ENCODE measurements at regions not wholly inside any gene's neighbourhood (a gene's known extent, or its start where the extent isn't known, plus 50 kb on each side); places are given as distances from the start of the nearest gene placed in this dataset.

DNA sequence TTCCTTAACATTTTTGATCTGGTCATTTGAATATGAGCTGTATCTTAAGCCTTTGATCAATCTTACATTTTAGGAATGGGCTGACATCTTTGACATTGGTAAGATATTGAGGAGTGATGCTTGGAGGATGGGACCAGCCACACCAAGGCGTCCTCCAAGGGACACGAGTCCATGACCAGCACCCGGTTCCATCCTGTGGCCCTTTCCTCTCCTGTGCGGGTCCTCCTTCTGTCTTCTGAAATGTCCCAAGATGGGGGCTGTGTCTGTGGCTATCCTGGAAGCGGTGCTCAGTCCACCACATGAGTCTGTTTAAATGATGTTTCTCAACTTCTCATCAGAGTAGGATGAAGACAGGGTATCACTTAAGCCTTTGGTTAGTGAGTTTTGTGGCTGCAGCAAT lies 67.3 kb upstream of the SHH start:
- 86 to 95% (median 91%) methylated on average over 5 of the region's 5 CpGs for WGBS, 3 donors
- intact Hi-C loops (cut with DNase I), result no loop called here
- no peaks in the 10 kb centered on the region for H3K36me3 ChIP-seq

DNA sequence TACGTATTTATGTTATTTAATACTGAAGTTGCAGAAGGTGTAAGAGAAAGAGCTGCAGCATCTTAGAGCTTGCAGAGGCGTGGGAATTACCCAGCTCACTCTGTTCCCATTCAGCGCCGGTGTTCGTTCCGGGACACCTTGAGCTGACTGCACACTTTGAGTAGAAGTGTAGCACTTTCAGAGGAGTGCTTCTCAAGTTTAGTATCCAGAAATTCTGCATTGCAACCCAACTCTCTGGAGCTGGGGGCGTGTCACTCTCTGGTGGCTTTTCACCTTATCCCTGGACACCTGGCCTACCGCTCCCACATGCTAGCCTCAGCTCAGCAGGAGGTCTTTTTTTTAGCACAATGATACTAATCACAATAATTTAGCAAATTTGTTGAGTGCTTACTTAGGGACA lies 66.4 kb upstream of the SHH start:
- no peak overlapping the region for H3K4me3 ChIP-seq
- no peaks in the 10 kb centered on the region for H3K36me3 ChIP-seq
- intact Hi-C loops (cut with DNase I), result no loop called here
- no peak overlapping the region for H3K27ac ChIP-seq
- no peaks in the 10 kb centered on the region for H3K4me1 ChIP-seq (ENCODE audit: insufficient read depth)
- 82 to 93% (median 83%) methylated on average over 8 of the region's 8 CpGs for WGBS, 3 donors
- no peak for DNase-seq
- H3K9me3 ChIP-seq, result no peaks in the 10 kb centered on the region
- TF ChIP-seq, protein P1, sequence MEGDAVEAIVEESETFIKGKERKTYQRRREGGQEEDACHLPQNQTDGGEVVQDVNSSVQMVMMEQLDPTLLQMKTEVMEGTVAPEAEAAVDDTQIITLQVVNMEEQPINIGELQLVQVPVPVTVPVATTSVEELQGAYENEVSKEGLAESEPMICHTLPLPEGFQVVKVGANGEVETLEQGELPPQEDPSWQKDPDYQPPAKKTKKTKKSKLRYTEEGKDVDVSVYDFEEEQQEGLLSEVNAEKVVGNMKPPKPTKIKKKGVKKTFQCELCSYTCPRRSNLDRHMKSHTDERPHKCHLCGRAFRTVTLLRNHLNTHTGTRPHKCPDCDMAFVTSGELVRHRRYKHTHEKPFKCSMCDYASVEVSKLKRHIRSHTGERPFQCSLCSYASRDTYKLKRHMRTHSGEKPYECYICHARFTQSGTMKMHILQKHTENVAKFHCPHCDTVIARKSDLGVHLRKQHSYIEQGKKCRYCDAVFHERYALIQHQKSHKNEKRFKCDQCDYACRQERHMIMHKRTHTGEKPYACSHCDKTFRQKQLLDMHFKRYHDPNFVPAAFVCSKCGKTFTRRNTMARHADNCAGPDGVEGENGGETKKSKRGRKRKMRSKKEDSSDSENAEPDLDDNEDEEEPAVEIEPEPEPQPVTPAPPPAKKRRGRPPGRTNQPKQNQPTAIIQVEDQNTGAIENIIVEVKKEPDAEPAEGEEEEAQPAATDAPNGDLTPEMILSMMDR (IDR thresholded peaks at IDR 0.05), result no peak
- TF ChIP-seq EP300 (IDR thresholded peaks at IDR 0.05), result no peak
- no peak for TF ChIP-seq POLR2A (IDR thresholded peaks at IDR 0.05)
- H3K27me3 ChIP-seq, result no peaks in the 10 kb centered on the region

More for the DNA sequence above, 67.3 kb upstream of the SHH start:
- Histone ChIP-seq H3K4me1 (ENCODE audit: insufficient read depth) (no peaks in the 10 kb centered on the region), H3K27ac (no peak overlapping the region), H3K9me3 (no peaks in the 10 kb centered on the region), H3K4me3 (no peak overlapping the region), H3K27me3 (no peaks in the 10 kb centered on the region)
- no peak for TF ChIP-seq POLR2A (IDR thresholded peaks at IDR 0.05)
- TF ChIP-seq EP300 (IDR thresholded peaks at IDR 0.05), result no peak
- TF ChIP-seq, protein P1 (IDR thresholded peaks at IDR 0.05), result no peak
- no peak for DNase-seq

DNA sequence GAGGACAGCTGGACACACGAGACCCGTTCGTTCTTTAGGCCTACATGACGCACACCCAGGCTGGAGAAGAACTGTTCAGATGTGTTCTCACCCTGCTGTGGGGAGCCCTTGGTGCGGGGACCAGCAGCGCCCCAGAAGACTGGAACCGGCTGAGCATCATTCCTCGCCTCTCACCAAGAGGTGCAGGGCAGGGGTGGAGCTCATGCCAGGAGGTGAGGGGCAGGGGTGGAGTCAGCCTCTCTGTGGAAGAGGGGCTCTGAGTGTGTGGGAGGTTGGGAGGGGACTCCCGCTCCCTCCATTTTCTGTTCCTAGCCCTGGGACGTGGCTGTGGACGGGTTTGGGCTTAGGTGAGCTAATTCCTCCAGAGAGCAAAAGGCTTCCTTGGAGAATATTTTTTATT lies 66.0 kb upstream of the SHH start:
- TF ChIP-seq, protein P1 (IDR thresholded peaks at IDR 0.05), result no peak
- no peak for TF ChIP-seq EP300 (IDR thresholded peaks at IDR 0.05)
- TF ChIP-seq POLR2A (IDR thresholded peaks at IDR 0.05), result no peak
- 74 to 84% (median 75%) methylated on average over 11 of the region's 11 CpGs for WGBS, 3 donors
- no peaks in the 10 kb centered on the region for H3K4me1 ChIP-seq (ENCODE audit: insufficient read depth)
- no peaks in the 10 kb centered on the region for H3K9me3 ChIP-seq
- no peaks in the 10 kb centered on the region for H3K36me3 ChIP-seq
- H3K27me3 ChIP-seq, result no peaks in the 10 kb centered on the region
- H3K27ac ChIP-seq, result no peak overlapping the region
- H3K4me3 ChIP-seq, result no peak overlapping the region
- no peak for DNase-seq
- intact Hi-C loops (cut with DNase I), result no loop called here

DNA sequence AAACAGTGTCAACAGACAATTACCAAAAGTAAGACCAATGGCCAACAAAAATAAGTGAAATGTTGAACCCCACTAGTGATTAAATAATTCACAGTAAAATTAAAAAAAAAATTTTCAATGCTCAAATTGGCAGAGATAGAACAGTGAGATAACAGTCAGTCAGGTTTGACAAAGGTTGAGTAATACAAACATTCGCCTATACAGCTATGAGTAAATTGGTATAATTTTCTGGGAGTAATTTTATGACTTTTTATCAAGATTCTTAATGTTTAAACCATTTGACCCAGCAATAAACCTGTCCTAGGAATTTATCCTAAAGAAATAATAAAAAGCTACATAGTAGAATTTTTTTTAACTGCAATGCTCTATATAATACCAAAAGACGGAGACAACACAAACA lies 64.9 kb upstream of the SHH start:
- H3K4me3 ChIP-seq, result no peak overlapping the region
- no peak overlapping the region for H3K27ac ChIP-seq
- intact Hi-C loops (cut with DNase I), result no loop called here
- TF ChIP-seq, protein P1 (IDR thresholded peaks at IDR 0.05), result no peak
- no peak for TF ChIP-seq EP300 (IDR thresholded peaks at IDR 0.05)
- TF ChIP-seq POLR2A (IDR thresholded peaks at IDR 0.05), result no peak
- H3K27me3 ChIP-seq, result no peaks in the 10 kb centered on the region
- WGBS, 3 donors, result 63 to 77% (median 73%) methylated on average over 2 of the region's 2 CpGs
- no peaks in the 10 kb centered on the region for H3K4me1 ChIP-seq (ENCODE audit: insufficient read depth)
- DNase-seq, result no peak
- no peaks in the 10 kb centered on the region for H3K9me3 ChIP-seq
- H3K36me3 ChIP-seq, result no peaks in the 10 kb centered on the region

DNA sequence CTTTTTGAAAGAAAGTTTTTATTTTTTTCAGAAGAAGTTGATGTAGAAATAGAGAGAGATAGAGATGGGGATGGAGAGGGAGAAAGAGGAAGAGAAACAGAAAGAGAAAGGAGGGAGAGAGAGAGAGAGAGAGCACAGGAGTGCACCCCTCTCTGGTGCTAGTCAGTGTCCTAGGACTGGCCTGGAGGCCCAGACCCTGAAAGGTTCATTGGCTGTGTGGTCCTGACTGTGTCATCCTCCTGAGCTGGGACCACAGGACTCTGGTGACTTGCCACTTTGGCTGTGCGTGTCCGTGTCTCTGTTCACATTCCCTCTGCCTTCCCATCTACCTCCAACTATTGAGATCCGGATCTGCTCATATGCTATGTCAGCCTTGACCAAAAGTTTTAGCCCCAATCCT lies 62.1 kb upstream of the SHH start:
- intact Hi-C loops (cut with DNase I), result no loop called here
- Histone ChIP-seq H3K27me3 (no peaks in the 10 kb centered on the region), H3K4me1 (ENCODE audit: insufficient read depth) (no peaks in the 10 kb centered on the region), H3K9me3 (no peaks in the 10 kb centered on the region), H3K27ac (no peak overlapping the region), H3K36me3 (no peaks in the 10 kb centered on the region), H3K4me3 (no peak overlapping the region)
- DNase-seq, result no peak
- 90 to 98% (median 94%) methylated on average over 3 of the region's 3 CpGs for WGBS, 3 donors
- TF ChIP-seq, protein P1 (IDR thresholded peaks at IDR 0.05), result no peak
- TF ChIP-seq EP300 (IDR thresholded peaks at IDR 0.05) (no peak), POLR2A (IDR thresholded peaks at IDR 0.05) (no peak)

Measured in ovary (tissue), 7 donors.